K562 (cell line): ENCODE measurements at regions not wholly inside any gene's neighbourhood (a gene's known extent, or its start where the extent isn't known, plus 50 kb on each side); places are given as distances from the start of the nearest gene placed in this dataset.

ENCODE experiments used
- ATAC-seq: fragments of 200-7000 bp; cut with Tn5 transposase; 3 replicates; pipeline ENCODE4 v1.9.1; 2020; ENCODE audit warnings: moderate library complexity
- BruUV-seq: library from RNA; stranded (reverse); fragments of 400-500 nt; replicated peaks from 2 replicates; lab custom pipeline; 2021; lab: Mats Ljungman, UMichigan
- CTCF ChIA-PET: fragments of 300-600 bp; formaldehyde crosslinking; extraction: SDS; loops from one replicate; lab custom pipeline; 2021; ENCODE audit warnings: low intra/inter-chr PET ratio; lab: Yijun Ruan, JAX
- POLR2A ChIA-PET: fragments of 300-600, 350-650 bp; sonication (Branson Sonifier 250); formaldehyde crosslinking; extraction: SDS; loops from one replicate; lab custom pipeline; 2021; ENCODE audit warnings: antibody characterized with exemption, inconsistent platforms; lab: Yijun Ruan, JAX
- DNase-seq, 4 experiments: peaks; one replicate each; pipeline versions ENCODE4 v3.0.0 to v3.0.0-alpha.2; 2011 to 2018; ENCODE audit warnings: low spot score in 3 of 4, mixed read lengths in 3 of 4; ENCODE audit errors: extremely low read depth in 1 of 4
- FAIRE-seq: peaks from 2 replicates; lab custom pipeline; 2011; peaks lifted over from hg19 to GRCh38; lab: Jason Lieb, UNC
- H2AFZ ChIP-seq: 2 replicates; pipeline ENCODE4 v1.6.0; 2011; ENCODE audit warnings: low read depth, low read length, control low read depth, inconsistent platforms
- H3K27ac ChIP-seq: fragments of 200-600 bp; 3 replicates; pipeline ENCODE4 v1.8.0; 2011; ENCODE audit warnings: low read depth, mild to moderate bottlenecking, control low read depth, inconsistent platforms, low read length, moderate library complexity, mixed read lengths; ENCODE audit errors: extremely low read depth
- H3K27me3 ChIP-seq, 2 experiments: fragments of 300-600 bp in 1 of 2; 2 replicates in 1 of 2; 3 replicates in 1 of 2; pipeline versions ENCODE4 v1.6.0 to v1.8.0; 2011; ENCODE audit warnings: inconsistent platforms in 2 of 2, low read length in 2 of 2, mild to moderate bottlenecking in 1 of 2, mixed read lengths in 1 of 2, moderate library complexity in 1 of 2; ENCODE audit not compliant: control insufficient read depth in 2 of 2, insufficient read depth in 2 of 2
- H3K36me3 ChIP-seq: fragments of 300-600 bp; 3 replicates; pipeline ENCODE4 v1.8.0; 2011; ENCODE audit warnings: mild to moderate bottlenecking, low read length, inconsistent platforms; ENCODE audit not compliant: control insufficient read depth, insufficient read depth
- H3K4me1 ChIP-seq, 2 experiments: fragments of 200-600 bp in 1 of 2; replicated peaks in 1 of 2; 2 replicates in 1 of 2; 3 replicates in 1 of 2; pipeline versions ENCODE4 v1.5.1 to v1.8.0; 2011; ENCODE audit warnings: inconsistent platforms in 2 of 2, low read length in 2 of 2, mild to moderate bottlenecking in 1 of 2, mixed read lengths in 1 of 2, moderate library complexity in 1 of 2; ENCODE audit not compliant: control insufficient read depth in 2 of 2, insufficient read depth in 2 of 2
- H3K4me2 ChIP-seq: 2 replicates; pipeline ENCODE4 v1.6.1; 2011; ENCODE audit warnings: low read length, control low read depth, inconsistent platforms, mixed read lengths; ENCODE audit not compliant: insufficient read depth
- H3K4me3 ChIP-seq: fragments of 200-600 bp; sonication (generic), shearing (Covaris generic); 2 replicates; pipeline ENCODE4 v1.5.1; 2016; ENCODE audit warnings: control low read depth, inconsistent platforms
- H3K79me2 ChIP-seq: fragments of 200-600 bp; 3 replicates; pipeline ENCODE4 v1.8.0; 2011; ENCODE audit warnings: low read length, inconsistent platforms; ENCODE audit not compliant: control insufficient read depth, insufficient read depth
- H3K9ac ChIP-seq, 2 experiments: 2 replicates each; pipeline versions ENCODE4 v1.6.0 to v1.6.1; 2011; ENCODE audit warnings: low read depth in 2 of 2, low read length in 2 of 2, control low read depth in 1 of 2, inconsistent platforms in 1 of 2, mild to moderate bottlenecking in 1 of 2, mixed read lengths in 1 of 2; ENCODE audit not compliant: insufficient read depth in 1 of 2
- H3K9me1 ChIP-seq: one replicate; pipeline ENCODE4 v1.6.0; 2011; ENCODE audit warnings: inconsistent platforms, mild to moderate bottlenecking, low read length, moderate library complexity; ENCODE audit not compliant: control insufficient read depth, insufficient read depth
- H3K9me3 ChIP-seq: replicated peaks from 2 replicates; pipeline ENCODE4 v1.5.1; 2011; ENCODE audit warnings: low read depth, low read length, inconsistent platforms; ENCODE audit not compliant: control insufficient read depth, insufficient read depth
- H4K20me1 ChIP-seq: replicated peaks from 2 replicates; pipeline ENCODE4 v1.6.1; 2011; ENCODE audit warnings: low read length, inconsistent platforms, mixed read lengths; ENCODE audit not compliant: control insufficient read depth, insufficient read depth
- BMI1 ChIP-seq: fragments of 150-350 bp; IDR thresholded peaks from 2 replicates; pipeline ENCODE4 v1.6.1; 2014; ENCODE audit warnings: low read length
- CHCHD3 ChIP-seq: fragments of 250-450 bp; sonication (Bioruptor Pico); IDR thresholded peaks from 2 replicates; pipeline ENCODE4 v2.1.2; 2022; ENCODE audit warnings: mild to moderate bottlenecking
- EHMT2 ChIP-seq: fragments of 450-650 bp; IDR thresholded peaks from 2 replicates; pipeline ENCODE4 v1.6.1; 2018; ENCODE audit warnings: antibody characterized with exemption
- MCM5 ChIP-seq: fragments of 450-650 bp; IDR thresholded peaks from 2 replicates; pipeline ENCODE4 v1.6.1; 2016; ENCODE audit warnings: low read depth
- MTA2 ChIP-seq: fragments of 450-650 bp; IDR thresholded peaks from 2 replicates; pipeline ENCODE4 v1.6.1; 2016; ENCODE audit warnings: low read depth
- NCOA1 ChIP-seq: fragments of 450-650 bp; IDR thresholded peaks from 2 replicates; pipeline ENCODE4 v1.6.1; 2016; ENCODE audit warnings: low read depth
- RB1 ChIP-seq: fragments of 450-650 bp; IDR thresholded peaks from 2 replicates; pipeline ENCODE4 v1.6.1; 2017; ENCODE audit warnings: low read depth, mild to moderate bottlenecking
- RFX7 ChIP-seq: fragments of 250-450 bp; sonication (Bioruptor Pico); IDR thresholded peaks from 2 replicates; pipeline ENCODE4 v1.5.1; 2021; ENCODE audit warnings: mild to moderate bottlenecking
- SNRNP70 ChIP-seq: fragments of 200-400 bp; formaldehyde crosslinking; optimal IDR thresholded peaks from 2 replicates; pipeline ENCODE3; 2017; ENCODE audit warnings: low read depth, low read length
- ZBTB8A ChIP-seq: fragments of 450-650 bp; IDR thresholded peaks from 2 replicates; pipeline ENCODE4 v1.6.1; 2018; ENCODE audit warnings: mild to moderate bottlenecking, moderate library complexity; ENCODE audit not compliant: partially characterized antibody
- ZNF224 ChIP-seq: sonication (generic); formaldehyde crosslinking; IDR thresholded peaks from 2 replicates; pipeline ENCODE4 v1.8.0; 2022; ENCODE audit warnings: mild to moderate bottlenecking, missing genetic modification reagents
- ZNF778 ChIP-seq: fragments of 450-650 bp; formaldehyde crosslinking; IDR thresholded peaks from 2 replicates; pipeline ENCODE4 v1.4.0; 2020; ENCODE audit warnings: mild to moderate bottlenecking, moderate library complexity
- WGBS: fragments of 100-300 bp; shearing (Covaris generic); methylation state at CpG from one replicate; pipeline ENCODE4 v1.1.6; 2016; ENCODE audit warnings: low coverage, mixed read lengths; ENCODE audit not compliant: insufficient coverage; ENCODE audit errors: missing lambda C conversion rate; 5-methylcytosine and 5-hydroxymethylcytosine counted together
- in situ Hi-C: fragments of 300-500 bp; cut with MboI; formaldehyde crosslinking; loops from 4 replicates; pipeline ENCODE4 v1.15.0; 2018; ENCODE audit warnings: inconsistent platforms, mixed read lengths
- intact Hi-C: fragments of 100-400 bp; cut with micrococcal nuclease; formaldehyde crosslinking; loops from 2 replicates; pipeline ENCODE4 v1.14.2; 2022

GRCh38 chr5:28603869-28604268, 1565.5 kb upstream of the CDH9 start:
- 0% methylated on average over 3 of the region's 3 CpGs for WGBS
- Histone ChIP-seq H3K36me3 (no peaks in the 10 kb centered on the region), H3K4me2 (no peak overlapping the region), H2AFZ (no peak overlapping the region), H3K9ac (no peak overlapping the region), H3K79me2 (no peaks in the 10 kb centered on the region), H3K27me3 (no peaks in the 10 kb centered on the region), H3K4me1 (no peaks in the 10 kb centered on the region), H3K9me1 (no peaks in the 10 kb centered on the region), H3K4me3 (no peak overlapping the region), H3K27ac (no peak overlapping the region), H3K9me3 (no peaks in the 10 kb centered on the region), H4K20me1 (no peaks in the 10 kb centered on the region)
- CTCF ChIA-PET: no interaction called here
- DNase-seq: no peak
- in situ Hi-C loops: no loop called here
- TF ChIP-seq BMI1: no peak
- TF ChIP-seq MTA2: no peak
- no peak for TF ChIP-seq ZNF224 (CRISPR knock-in tag)
- TF ChIP-seq RFX7 (CRISPR knock-in tag): no peak
- TF ChIP-seq EHMT2: no peak
- no peak for TF ChIP-seq MCM5
- no peak for TF ChIP-seq ZBTB8A
- no peak for TF ChIP-seq RB1
- TF ChIP-seq SNRNP70: no peak
- TF ChIP-seq CHCHD3 (CRISPR knock-in tag): no peak
- no peak for TF ChIP-seq ZNF778 (CRISPR knock-in tag)
- TF ChIP-seq NCOA1: no peak
- POLR2A ChIA-PET: interaction anchor here (0.5 kb wide), 1 partner anchor 1876 kb away, joined by 3 read pairs; no protein-coding TSS in a partner anchor
- BruUV-seq: no TSS peak
- no peak for FAIRE-seq
- intact Hi-C loops: no loop called here
- ATAC-seq: no peak
